ENCODE measurements at regions not wholly inside any gene's neighbourhood (a gene's known extent, or its start where the extent isn't known, plus 50 kb on each side); places are given as distances from the start of the nearest gene placed in this dataset.

- no peak for TF ChIP-seq CTCF (IDR thresholded peaks at IDR 0.05)
- no peak for TF ChIP-seq POLR2A (IDR thresholded peaks at IDR 0.05)
Observed at GRCh38 chr4:103787057-103787456, 67.3 kb upstream of the TACR3 start.
